ENCODE measurements at regions not wholly inside any gene's neighbourhood (a gene's known extent, or its start where the extent isn't known, plus 50 kb on each side); places are given as distances from the start of the nearest gene placed in this dataset.
"Not testable (repeated sequence)": the region's sequence is repeated elsewhere in the genome, so short reads cannot be mapped to it uniquely, and the experiment has no call there.

GRCh38 chr16:82271636-82272035 is 101.6 kb upstream of the MPHOSPH6 start:
- Histone ChIP-seq H3K36me3 (replicated peaks in 1 of 2; ENCODE audit: control insufficient read depth in 1 of 2, insufficient read depth in 2 of 2, low read length in 2 of 2) (no peaks in the 10 kb centered on the region), H3K4me2 (ENCODE audit: low read depth, low read length) (no peak overlapping the region), H3K27ac (ENCODE audit: extremely low read length, insufficient read depth, low read length) (no peak overlapping the region), H3K79me2 (ENCODE audit: insufficient read depth, low read length) (no peaks in the 10 kb centered on the region), H4K20me1 (ENCODE audit: insufficient read depth, low read length) (no peaks in the 10 kb centered on the region), H2AFZ (ENCODE audit: low read length) (no peak overlapping the region), H3K27me3 (ENCODE audit: control insufficient read depth in 1 of 2, insufficient read depth in 2 of 2, low read length in 2 of 2) (peaks cover 0 to 9% of the 10 kb centered on the region in 2 experiments; a peak in 2 of 5 replicates), H3K4me3 (replicated peaks in 1 of 3; ENCODE audit: insufficient read depth in 1 of 3, low read depth in 2 of 3, low read length in 3 of 3) (no peak overlapping the region), H3K9ac (ENCODE audit: insufficient read depth, low read depth, low read length) (no peak overlapping the region), H3K9me3 (ENCODE audit: low read length) (no peaks in the 10 kb centered on the region), H3K4me1 (ENCODE audit: insufficient read depth, low read length) (no peaks in the 10 kb centered on the region)
- POLR2A ChIA-PET = no interaction called here
- DNase-seq (ENCODE audit: low spot score) (no peak), ATAC-seq (no peak), FAIRE-seq (no peak)
- CTCF ChIA-PET (ENCODE audit: low intra/inter-chr PET ratio, low total read pairs) = no interaction called here
- intact Hi-C loops (cut with micrococcal nuclease; ENCODE audit: unreplicated experiment) = no loop called here
- TF ChIP-seq YEATS2 (CRISPR knock-in tag; IDR thresholded peaks at IDR 0.05; ENCODE audit: borderline replicate concordance) (no peak), IKZF4 (CRISPR knock-in tag; IDR thresholded peaks at IDR 0.05; ENCODE audit: borderline replicate concordance, low read depth, not compliant biosample characterization) (no peak), CREB1 (IDR thresholded peaks at IDR 0.05) (no peak), CREB1 (CRISPR knock-in tag; IDR thresholded peaks at IDR 0.05) (no peak), JDP2 (CRISPR knock-in tag; IDR thresholded peaks at IDR 0.05; ENCODE audit: borderline replicate concordance) (no peak), NFRKB (IDR thresholded peaks at IDR 0.05) (no peak), ATF3 (CRISPR knock-in tag; IDR thresholded peaks at IDR 0.05) (no peak), BRF2 (CRISPR knock-in tag; IDR thresholded peaks at IDR 0.05) (no peak), ZNF709 (CRISPR knock-in tag; IDR thresholded peaks at IDR 0.05) (no peak), ZBTB46 (CRISPR knock-in tag; IDR thresholded peaks at IDR 0.05; ENCODE audit: borderline replicate concordance) (no peak), GLMP (CRISPR knock-in tag; IDR thresholded peaks at IDR 0.05; ENCODE audit: borderline replicate concordance) (no peak), RELA (CRISPR knock-in tag; IDR thresholded peaks at IDR 0.05) (no peak)
- in situ Hi-C loops (cut with HindIII; ENCODE audit: extremely low pct_ligation_motif_present, low pct_unique_long_range_greater_than_20kb) = loop anchor here (25.0 kb wide), 2 partner anchors 191 to 941 kb away; no protein-coding TSS in a partner anchor
- WGBS (ENCODE audit: low lambda C conversion rate) = 18% methylated on average over 1 of the region's 1 CpG
- no TSS peak for BruUV-seq (replicated peaks)

GRCh38 chr16:82267675-82268074 is 97.7 kb upstream of the MPHOSPH6 start:
- H4K20me1 ChIP-seq (ENCODE audit: insufficient read depth, low read length); H3K4me1 ChIP-seq (ENCODE audit: insufficient read depth, low read length); BruUV-seq (replicated peaks); H3K36me3 ChIP-seq (replicated peaks in 1 of 2; ENCODE audit: control insufficient read depth in 1 of 2, insufficient read depth in 2 of 2, low read length in 2 of 2); POLR2A ChIA-PET; H3K4me2 ChIP-seq (ENCODE audit: low read depth, low read length); H3K27me3 ChIP-seq (ENCODE audit: control insufficient read depth in 1 of 2, insufficient read depth in 2 of 2, low read length in 2 of 2); H3K27ac ChIP-seq (ENCODE audit: extremely low read length, insufficient read depth, low read length); H2AFZ ChIP-seq (ENCODE audit: low read length); H3K9me3 ChIP-seq (ENCODE audit: low read length); CTCF ChIA-PET (ENCODE audit: low intra/inter-chr PET ratio, low total read pairs); FAIRE-seq; H3K9ac ChIP-seq (ENCODE audit: insufficient read depth, low read depth, low read length); intact Hi-C loops (cut with micrococcal nuclease; ENCODE audit: unreplicated experiment); DNase-seq (ENCODE audit: low spot score); H3K79me2 ChIP-seq (ENCODE audit: insufficient read depth, low read length); ATAC-seq; H3K4me3 ChIP-seq (replicated peaks in 1 of 3; ENCODE audit: insufficient read depth in 1 of 3, low read depth in 2 of 3, low read length in 3 of 3): not testable (repeated sequence)
- in situ Hi-C loops (cut with HindIII; ENCODE audit: extremely low pct_ligation_motif_present, low pct_unique_long_range_greater_than_20kb) = loop anchor here (5.0 to 25.0 kb wide), 4 partner anchors 75 to 945 kb away; no protein-coding TSS in a partner anchor
- WGBS (ENCODE audit: low lambda C conversion rate) = 1% methylated on average over 1 of the region's 1 CpG
